GM21786 (cell line): ENCODE measurements at regions not wholly inside any gene's neighbourhood (a gene's known extent, or its start where the extent isn't known, plus 50 kb on each side); places are given as distances from the start of the nearest gene placed in this dataset.

ENCODE experiments used
- ATAC-seq: cut with Tn5 transposase; IDR thresholded peaks from one replicate; pipeline ENCODE4 v1.9.1; 2021; ENCODE audit not compliant: unreplicated experiment

- no peak for ATAC-seq
These were observed 121.7 kb upstream of the TPM1 start for GRCh38 chr15:62920682-62921502.

GRCh38 chr15:62922514-62922913 is 120.0 kb upstream of the TPM1 start:
- no peak for ATAC-seq

- ATAC-seq: no peak
These were observed 116.7 kb upstream of the TPM1 start for GRCh38 chr15:62925875-62926274.

GRCh38 chr15:62927196-62927595 is 115.4 kb upstream of the TPM1 start:
- ATAC-seq: no peak

- ATAC-seq: no peak
These were observed 114.7 kb upstream of the TPM1 start for GRCh38 chr15:62927836-62928235.

GRCh38 chr15:62928242-62928999 is 114.1 kb upstream of the TPM1 start:
- ATAC-seq: no peak

GRCh38 chr15:62929000-62929357 is 113.6 kb upstream of the TPM1 start:
- ATAC-seq: no peak

- no peak for ATAC-seq
These were observed 110.9 kb upstream of the TPM1 start for GRCh38 chr15:62931650-62932049.

GRCh38 chr15:62932436-62932835 is 110.1 kb upstream of the TPM1 start:
- no peak for ATAC-seq

- ATAC-seq: no peak
These were observed 109.2 kb upstream of the TPM1 start for GRCh38 chr15:62933386-62933785.

GRCh38 chr15:62934236-62934971 is 108.1 kb upstream of the TPM1 start:
- ATAC-seq: no peak

GRCh38 chr15:62935300-62936081 is 107.1 kb upstream of the TPM1 start:
- no peak for ATAC-seq

- ATAC-seq: no peak
These were observed 103.7 kb upstream of the TPM1 start for GRCh38 chr15:62938825-62939224.

GRCh38 chr15:62940093-62940754 is 102.3 kb upstream of the TPM1 start:
- ATAC-seq: no peak

GRCh38 chr15:62940755-62941361 is 101.7 kb upstream of the TPM1 start:
- ATAC-seq: no peak

GRCh38 chr15:62941699-62942098 is 100.8 kb upstream of the TPM1 start:
- no peak for ATAC-seq

GRCh38 chr15:62942428-62942827 is 100.1 kb upstream of the TPM1 start:
- ATAC-seq: no peak

GRCh38 chr15:62945063-62945462 is 97.5 kb upstream of the TPM1 start:
- ATAC-seq: no peak

GRCh38 chr15:62945760-62946159 is 96.8 kb upstream of the TPM1 start:
- ATAC-seq: no peak

GRCh38 chr15:62946940-62947339 is 95.6 kb upstream of the TPM1 start:
- ATAC-seq: no peak
